Liver (tissue), 8 donors: ENCODE measurements at regions not wholly inside any gene's neighbourhood (a gene's known extent, or its start where the extent isn't known, plus 50 kb on each side); places are given as distances from the start of the nearest gene placed in this dataset.

Experiments used
- DNase-seq: peaks from one replicate; pipeline ENCODE4 v3.0.0-alpha.2; 2017; ENCODE audit warnings: low spot score
- H3K27ac ChIP-seq, 2 donors: one replicate each; pipeline ENCODE4 v1.7.0; 2013; ENCODE audit warnings: inconsistent platforms in 2 of 2, low read length in 2 of 2, control low read depth in 1 of 2, low read depth in 1 of 2, mild to moderate bottlenecking in 1 of 2
- H3K27me3 ChIP-seq, 4 donors: one replicate each; pipeline versions ENCODE4 v1.6.1 to v1.7.0; 2013; ENCODE audit warnings: low read length in 3 of 4, inconsistent platforms in 1 of 4, mild to moderate bottlenecking in 1 of 4, moderate library complexity in 1 of 4; ENCODE audit not compliant: control insufficient read depth in 4 of 4, insufficient read depth in 4 of 4
- H3K36me3 ChIP-seq, 4 donors: one replicate each; pipeline versions ENCODE4 v1.6.1 to v1.7.0; 2013; ENCODE audit warnings: low read length in 3 of 4, mild to moderate bottlenecking in 3 of 4, low read depth in 1 of 4, moderate library complexity in 1 of 4; ENCODE audit not compliant: control insufficient read depth in 4 of 4, insufficient read depth in 3 of 4
- H3K4me1 ChIP-seq, 4 donors: one replicate each; pipeline versions ENCODE4 v1.6.1 to v1.7.0; 2013; ENCODE audit warnings: low read length in 3 of 4, mild to moderate bottlenecking in 3 of 4, moderate library complexity in 1 of 4; ENCODE audit not compliant: control insufficient read depth in 4 of 4, insufficient read depth in 4 of 4
- H3K4me3 ChIP-seq, 3 donors: one replicate each; pipeline versions ENCODE4 v1.6.1 to v1.7.0; 2013; ENCODE audit warnings: low read length in 3 of 3, control low read depth in 1 of 3, low read depth in 1 of 3, mild to moderate bottlenecking in 1 of 3
- H3K9ac ChIP-seq, 2 donors: one replicate each; pipeline ENCODE4 v1.7.0; 2013; ENCODE audit warnings: low read length in 2 of 2, mild to moderate bottlenecking in 2 of 2, moderate library complexity in 2 of 2, control low read depth in 1 of 2, low read depth in 1 of 2
- H3K9me3 ChIP-seq, 4 donors: one replicate each; pipeline versions ENCODE4 v1.6.1 to v1.7.0; 2013; ENCODE audit warnings: low read length in 3 of 4; ENCODE audit not compliant: control insufficient read depth in 4 of 4
- ATF3 ChIP-seq: IDR thresholded peaks from 2 replicates; pipeline ENCODE4 v1.6.1; 2016; ENCODE audit warnings: antibody characterized with exemption
- CTCF ChIP-seq: fragments of 150-350 bp; IDR thresholded peaks from 2 replicates; pipeline ENCODE4 v1.5.1; 2017; ENCODE audit warnings: improper control_type of control experiment, low read depth, low read length; ENCODE audit not compliant: missing input control
- EGR1 ChIP-seq, 2 donors: IDR thresholded peaks; 2 replicates each; pipeline ENCODE4 v1.6.1; 2016 to 2018; ENCODE audit warnings: antibody characterized with exemption in 2 of 2, low read depth in 2 of 2
- FOXA2 ChIP-seq: IDR thresholded peaks from 2 replicates; pipeline ENCODE4 v1.6.1; 2016; ENCODE audit warnings: antibody characterized with exemption
- GABPA ChIP-seq, 2 donors: IDR thresholded peaks in 1 of 2; conservative IDR thresholded peaks in 1 of 2; 2 replicates each; pipeline ENCODE4 v1.6.1; 2016; ENCODE audit warnings: antibody characterized with exemption in 2 of 2, mild to moderate bottlenecking in 1 of 2, moderate library complexity in 1 of 2
- HNF4A ChIP-seq, 2 donors: conservative IDR thresholded peaks; 2 replicates each; pipeline ENCODE4 v1.6.1; 2016; ENCODE audit warnings: antibody characterized with exemption in 2 of 2, mild to moderate bottlenecking in 2 of 2
- HNF4G ChIP-seq: IDR thresholded peaks from 2 replicates; pipeline ENCODE4 v1.6.1; 2016; ENCODE audit warnings: antibody characterized with exemption
- JUND ChIP-seq, 2 donors: IDR thresholded peaks; 2 replicates each; pipeline ENCODE4 v1.6.1; 2016; ENCODE audit warnings: antibody characterized with exemption in 2 of 2
- MAX ChIP-seq: IDR thresholded peaks from 2 replicates; pipeline ENCODE4 v1.6.1; 2016; ENCODE audit warnings: antibody characterized with exemption
- NR2F2 ChIP-seq: IDR thresholded peaks from 2 replicates; pipeline ENCODE4 v1.6.1; 2016; ENCODE audit warnings: antibody characterized with exemption
- RAD21 ChIP-seq, 2 donors: IDR thresholded peaks; 2 replicates each; pipeline ENCODE4 v1.6.1; 2016; ENCODE audit warnings: antibody characterized with exemption in 2 of 2, mild to moderate bottlenecking in 2 of 2
- REST ChIP-seq: IDR thresholded peaks from 2 replicates; pipeline ENCODE4 v1.6.1; 2016; ENCODE audit warnings: antibody characterized with exemption, mild to moderate bottlenecking
- RXRA ChIP-seq, 2 donors: IDR thresholded peaks; 2 replicates each; pipeline ENCODE4 v1.6.1; 2017 to 2018; ENCODE audit warnings: antibody characterized with exemption in 2 of 2, mild to moderate bottlenecking in 1 of 2
- SP1 ChIP-seq: IDR thresholded peaks from 2 replicates; pipeline ENCODE4 v1.6.1; 2018; ENCODE audit warnings: antibody characterized with exemption, mild to moderate bottlenecking
- TAF1 ChIP-seq: conservative IDR thresholded peaks from 2 replicates; pipeline ENCODE4 v1.6.1; 2016; ENCODE audit warnings: antibody characterized with exemption, mild to moderate bottlenecking
- ZBTB33 ChIP-seq: IDR thresholded peaks from 2 replicates; pipeline ENCODE4 v1.6.1; 2016; ENCODE audit warnings: antibody characterized with exemption
- WGBS: extraction: QIAGEN DNeasy Blood & Tissue Kit; methylation state at CpG from one replicate; pipeline ENCODE4 v1.1.7; 2013; 5-methylcytosine and 5-hydroxymethylcytosine counted together
- donor health status: healthy.
- donor health status: healthy.
- donor health status: healthy.
- donor health status: healthy.
- donor health status: healthy.

- H3K9ac ChIP-seq: no peak overlapping the region
- H3K4me1 ChIP-seq: peaks cover 0 to 3% (median 0%) of the 10 kb centered on the region in 4 donors
- peaks cover 0 to 12% (median 2%) of the 10 kb centered on the region in 4 donors for H3K27me3 ChIP-seq
- H3K4me3 ChIP-seq: no peak overlapping the region
- H3K9me3 ChIP-seq: peaks cover 0 to 8% (median 1%) of the 10 kb centered on the region in 4 donors
- DNase-seq: no peak
- no peak overlapping the region for H3K27ac ChIP-seq
- 84% methylated on average over 4 of the region's 4 CpGs for WGBS
- no peaks in the 10 kb centered on the region for H3K36me3 ChIP-seq
- TF ChIP-seq HNF4G (no peak), ATF3 (no peak), CTCF (no peak), RAD21 (IDR thresholded peaks at IDR 0.05) (no peak), JUND (IDR thresholded peaks at IDR 0.05) (no peak), REST (no peak), HNF4A (conservative IDR thresholded peaks at IDR 0.05) (no peak), GABPA (IDR thresholded peaks at IDR 0.05 in 1 of 2, conservative IDR thresholded peaks at IDR 0.05 in 1 of 2) (no peak), SP1 (no peak)
These were observed 485.7 kb downstream of the MN1 start for GRCh38 chr22:27315833-27316232.

- DNase-seq: no peak
- no peak overlapping the region for H3K27ac ChIP-seq
- H3K4me3 ChIP-seq: no peak overlapping the region
- peaks cover 0 to 8% (median 2%) of the 10 kb centered on the region in 4 donors for H3K9me3 ChIP-seq
- peaks cover 0 to 3% (median 0%) of the 10 kb centered on the region in 4 donors for H3K4me1 ChIP-seq
- TF ChIP-seq RXRA (IDR thresholded peaks at IDR 0.05): no peak
- TF ChIP-seq GABPA (IDR thresholded peaks at IDR 0.05 in 1 of 2, conservative IDR thresholded peaks at IDR 0.05 in 1 of 2): no peak
- no peak for TF ChIP-seq HNF4G
- no peak for TF ChIP-seq FOXA2
- no peak for TF ChIP-seq SP1
- no peak for TF ChIP-seq NR2F2
- no peak for TF ChIP-seq MAX
- TF ChIP-seq EGR1 (IDR thresholded peaks at IDR 0.05; ENCODE audit: low read depth in 2 of 2): no peak
- TF ChIP-seq TAF1: no peak
- no peak for TF ChIP-seq ZBTB33
- no peak overlapping the region for H3K9ac ChIP-seq
- peaks cover 0 to 19% (median 1%) of the 10 kb centered on the region in 4 donors for H3K27me3 ChIP-seq
- 68% methylated on average over 5 of the region's 5 CpGs for WGBS
- H3K36me3 ChIP-seq: no peaks in the 10 kb centered on the region
These were observed 484.5 kb downstream of the MN1 start for GRCh38 chr22:27317096-27317495.
